NB4 (cell line): ENCODE measurements at regions not wholly inside any gene's neighbourhood (a gene's known extent, or its start where the extent isn't known, plus 50 kb on each side); places are given as distances from the start of the nearest gene placed in this dataset.

Source experiments
- POLR2A ChIP-seq: IDR thresholded peaks from 2 replicates; pipeline ENCODE4 v1.6.1; 2011; ENCODE audit warnings: mild to moderate bottlenecking; ENCODE audit not compliant: insufficient read length; ENCODE audit errors: extremely low read depth
- TF ChIP-seq, protein P1 (sequence below): IDR thresholded peaks from one replicate; pipeline ENCODE4 v1.5.1; 2012; ENCODE audit warnings: low read depth, low read length

DNA sequence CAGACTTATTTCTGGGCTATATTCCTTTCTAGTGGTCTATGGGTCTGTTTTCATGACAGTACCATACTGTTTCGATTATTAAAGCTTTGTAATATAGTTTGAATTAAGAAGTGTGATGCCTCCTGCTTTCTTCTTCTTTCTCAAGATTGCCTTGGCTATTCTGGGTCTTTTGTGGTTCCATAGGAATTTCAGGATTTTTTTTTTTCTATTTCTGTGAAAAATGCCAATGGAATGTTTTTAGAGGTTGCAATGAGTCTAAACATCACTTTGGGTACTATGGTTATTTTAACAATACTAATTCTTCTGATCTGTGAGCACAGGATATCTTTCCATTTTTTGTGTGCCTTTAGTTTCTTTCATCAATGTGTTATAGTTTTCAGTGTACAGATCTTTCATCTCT lies 204.3 kb upstream of the HCCS start:
- TF ChIP-seq, protein P1, sequence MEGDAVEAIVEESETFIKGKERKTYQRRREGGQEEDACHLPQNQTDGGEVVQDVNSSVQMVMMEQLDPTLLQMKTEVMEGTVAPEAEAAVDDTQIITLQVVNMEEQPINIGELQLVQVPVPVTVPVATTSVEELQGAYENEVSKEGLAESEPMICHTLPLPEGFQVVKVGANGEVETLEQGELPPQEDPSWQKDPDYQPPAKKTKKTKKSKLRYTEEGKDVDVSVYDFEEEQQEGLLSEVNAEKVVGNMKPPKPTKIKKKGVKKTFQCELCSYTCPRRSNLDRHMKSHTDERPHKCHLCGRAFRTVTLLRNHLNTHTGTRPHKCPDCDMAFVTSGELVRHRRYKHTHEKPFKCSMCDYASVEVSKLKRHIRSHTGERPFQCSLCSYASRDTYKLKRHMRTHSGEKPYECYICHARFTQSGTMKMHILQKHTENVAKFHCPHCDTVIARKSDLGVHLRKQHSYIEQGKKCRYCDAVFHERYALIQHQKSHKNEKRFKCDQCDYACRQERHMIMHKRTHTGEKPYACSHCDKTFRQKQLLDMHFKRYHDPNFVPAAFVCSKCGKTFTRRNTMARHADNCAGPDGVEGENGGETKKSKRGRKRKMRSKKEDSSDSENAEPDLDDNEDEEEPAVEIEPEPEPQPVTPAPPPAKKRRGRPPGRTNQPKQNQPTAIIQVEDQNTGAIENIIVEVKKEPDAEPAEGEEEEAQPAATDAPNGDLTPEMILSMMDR = no peak
- TF ChIP-seq POLR2A = no peak
